Stimulated activated CD4-positive, alpha-beta T cell treated with anti-CD3 and anti-CD28 coated beads, Interleukin-15, amount 100 ng/mL, for 48 hours (primary cell): ENCODE measurements at regions not wholly inside any gene's neighbourhood (a gene's known extent, or its start where the extent isn't known, plus 50 kb on each side); places are given as distances from the start of the nearest gene placed in this dataset.

Source experiments
- DNase-seq, 2 donors: peaks; one replicate each; pipeline ENCODE4 v3.0.0-alpha.2; 2020; ENCODE audit warnings: low read depth in 2 of 2

GRCh38 chr11:111194860-111195568, 50.5 kb upstream of the POU2AF2 start:
- DNase-seq, result no peak

GRCh38 chr11:111193924-111194490, 51.5 kb upstream of the POU2AF2 start:
- no peak for DNase-seq

GRCh38 chr11:111189466-111189865, 56.1 kb upstream of the POU2AF2 start:
- no peak for DNase-seq

GRCh38 chr11:111186308-111186915, 59.1 kb upstream of the POU2AF2 start:
- no peak for DNase-seq

- DNase-seq, result no peak
Observed at GRCh38 chr11:111185266-111185665, 60.3 kb upstream of the POU2AF2 start.

- no peak for DNase-seq
Observed at GRCh38 chr11:111183706-111184105, 61.8 kb upstream of the POU2AF2 start.

- no peak for DNase-seq
Observed at GRCh38 chr11:111179184-111179910, 66.2 kb upstream of the POU2AF2 start.

GRCh38 chr11:111177037-111177871, 68.3 kb upstream of the POU2AF2 start:
- no peak for DNase-seq

GRCh38 chr11:111176603-111177002, 68.9 kb upstream of the POU2AF2 start:
- DNase-seq, result no peak

GRCh38 chr11:111173221-111173620, 72.3 kb upstream of the POU2AF2 start:
- DNase-seq, result no peak

- DNase-seq, result no peak
Observed at GRCh38 chr11:111172321-111172862, 73.1 kb upstream of the POU2AF2 start.

- DNase-seq, result no peak
Observed at GRCh38 chr11:111170761-111171379, 74.7 kb upstream of the POU2AF2 start.

GRCh38 chr11:111169367-111169766, 76.2 kb upstream of the POU2AF2 start:
- DNase-seq, result no peak

GRCh38 chr11:111168871-111169270, 76.7 kb upstream of the POU2AF2 start:
- DNase-seq, result no peak

- no peak for DNase-seq
Observed at GRCh38 chr11:111167666-111168065, 77.9 kb upstream of the POU2AF2 start.

GRCh38 chr11:111166598-111166997, 78.9 kb upstream of the POU2AF2 start:
- DNase-seq, result no peak

- no peak for DNase-seq
Observed at GRCh38 chr11:111162305-111162704, 83.2 kb upstream of the POU2AF2 start.

- DNase-seq, result no peak
Observed at GRCh38 chr11:111157571-111157970, 88.0 kb upstream of the POU2AF2 start.

GRCh38 chr11:111155021-111155420, 90.5 kb upstream of the POU2AF2 start:
- no peak for DNase-seq

GRCh38 chr11:111153194-111153593, 92.3 kb upstream of the POU2AF2 start:
- no peak for DNase-seq

GRCh38 chr11:111148953-111149352, 96.6 kb upstream of the POU2AF2 start:
- no peak for DNase-seq
